ENCODE measurements at regions not wholly inside any gene's neighbourhood (a gene's known extent, or its start where the extent isn't known, plus 50 kb on each side); places are given as distances from the start of the nearest gene placed in this dataset.

GRCh38 chr6:148183776-148184175 is 158.9 kb upstream of the SASH1 start:
- Histone ChIP-seq H3K4me3 (no peak overlapping the region), H3K4me1 (no peaks in the 10 kb centered on the region), H3K4me2 (no peak overlapping the region), H3K9me3 (no peaks in the 10 kb centered on the region), H3K27ac (no peak overlapping the region)
- POLR2A ChIA-PET: no interaction called here
- CTCF ChIA-PET: interaction anchor here (1.2 to 1.4 kb wide), 2 partner anchors 67 to 280 kb away, joined by 3 read pairs; no protein-coding TSS in a partner anchor
- TF ChIP-seq HDAC2 (IDR thresholded peaks at IDR 0.05): no peak
- no peak for TF ChIP-seq ESRRA (IDR thresholded peaks at IDR 0.05; ENCODE audit: borderline replicate concordance, low read length)
- TF ChIP-seq ZFP36 (IDR thresholded peaks at IDR 0.05; ENCODE audit: borderline replicate concordance, partially characterized antibody): no peak
- DNase-seq (ENCODE audit: low read depth in 1 of 2, low spot score in 1 of 2): no peak
- no peak for FAIRE-seq
- ATAC-seq: no peak
- WGBS (ENCODE audit: missing lambda C conversion rate): 10% methylated on average over 2 of the region's 2 CpGs

DNA sequence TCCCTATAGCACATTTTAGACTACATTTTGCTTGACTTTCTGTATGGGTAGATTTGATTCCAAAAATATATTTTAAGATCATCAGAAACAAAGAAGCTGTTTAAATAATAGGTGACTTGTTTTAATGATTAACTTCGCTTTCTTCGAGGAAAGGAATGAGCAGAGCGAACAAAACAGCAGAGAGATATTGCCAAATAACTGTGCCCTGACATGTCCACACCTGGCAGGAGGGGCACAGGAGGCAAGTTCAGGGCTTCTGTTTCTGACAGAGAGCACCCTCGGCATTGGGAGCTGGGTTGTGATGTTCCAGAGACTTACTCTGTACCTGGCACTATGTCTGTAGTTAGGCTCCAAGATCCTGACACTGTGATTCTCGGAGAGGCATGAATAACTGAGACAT is 155.7 kb upstream of the SASH1 start:
- no peak overlapping the region for H3K4me2 ChIP-seq
- 63% methylated on average over 5 of the region's 5 CpGs for WGBS (ENCODE audit: missing lambda C conversion rate)
- H3K4me3 ChIP-seq: no peak overlapping the region
- ATAC-seq (no peak), FAIRE-seq (no peak), DNase-seq (ENCODE audit: low read depth in 1 of 2, low spot score in 1 of 2) (no peak)
- TF ChIP-seq KDM1A (IDR thresholded peaks at IDR 0.05; ENCODE audit: low read depth): no peak
- TF ChIP-seq EP300 (IDR thresholded peaks at IDR 0.05): no peak
- TF ChIP-seq SREBF2 (IDR thresholded peaks at IDR 0.05): no peak
- TF ChIP-seq ZFP36 (IDR thresholded peaks at IDR 0.05; ENCODE audit: borderline replicate concordance, partially characterized antibody): no peak
- TF ChIP-seq KDM5A (IDR thresholded peaks at IDR 0.05): no peak
- no peak for TF ChIP-seq EHMT2 (IDR thresholded peaks at IDR 0.05; ENCODE audit: low read depth)
- TF ChIP-seq, protein P1, sequence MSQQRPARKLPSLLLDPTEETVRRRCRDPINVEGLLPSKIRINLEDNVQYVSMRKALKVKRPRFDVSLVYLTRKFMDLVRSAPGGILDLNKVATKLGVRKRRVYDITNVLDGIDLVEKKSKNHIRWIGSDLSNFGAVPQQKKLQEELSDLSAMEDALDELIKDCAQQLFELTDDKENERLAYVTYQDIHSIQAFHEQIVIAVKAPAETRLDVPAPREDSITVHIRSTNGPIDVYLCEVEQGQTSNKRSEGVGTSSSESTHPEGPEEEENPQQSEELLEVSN (IDR thresholded peaks at IDR 0.05; ENCODE audit: borderline replicate concordance, low read depth): no peak
- TF ChIP-seq POLR2A (IDR thresholded peaks at IDR 0.05; ENCODE audit: low read length): no peak
- TF ChIP-seq CTCF (IDR thresholded peaks at IDR 0.05): no peak
- TF ChIP-seq JUNB (IDR thresholded peaks at IDR 0.05): no peak
- no peak for TF ChIP-seq TP53 (CRISPR knock-in tag; IDR thresholded peaks at IDR 0.05)
- no peak for TF ChIP-seq ZNF302 (CRISPR knock-in tag; IDR thresholded peaks at IDR 0.05)
- no peak for TF ChIP-seq GATA3 (IDR thresholded peaks at IDR 0.05; ENCODE audit: borderline replicate concordance)
- no peak for TF ChIP-seq JUN (IDR thresholded peaks at IDR 0.05)
- TF ChIP-seq RAD21 (conservative IDR thresholded peaks at IDR 0.05 in 1 of 2, IDR thresholded peaks at IDR 0.05 in 1 of 2): no peak
- TF ChIP-seq, protein P2, sequence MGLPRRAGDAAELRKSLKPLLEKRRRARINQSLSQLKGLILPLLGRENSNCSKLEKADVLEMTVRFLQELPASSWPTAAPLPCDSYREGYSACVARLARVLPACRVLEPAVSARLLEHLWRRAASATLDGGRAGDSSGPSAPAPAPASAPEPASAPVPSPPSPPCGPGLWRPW (IDR thresholded peaks at IDR 0.05): no peak
- TF ChIP-seq, protein P3, sequence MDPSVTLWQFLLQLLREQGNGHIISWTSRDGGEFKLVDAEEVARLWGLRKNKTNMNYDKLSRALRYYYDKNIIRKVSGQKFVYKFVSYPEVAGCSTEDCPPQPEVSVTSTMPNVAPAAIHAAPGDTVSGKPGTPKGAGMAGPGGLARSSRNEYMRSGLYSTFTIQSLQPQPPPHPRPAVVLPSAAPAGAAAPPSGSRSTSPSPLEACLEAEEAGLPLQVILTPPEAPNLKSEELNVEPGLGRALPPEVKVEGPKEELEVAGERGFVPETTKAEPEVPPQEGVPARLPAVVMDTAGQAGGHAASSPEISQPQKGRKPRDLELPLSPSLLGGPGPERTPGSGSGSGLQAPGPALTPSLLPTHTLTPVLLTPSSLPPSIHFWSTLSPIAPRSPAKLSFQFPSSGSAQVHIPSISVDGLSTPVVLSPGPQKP (IDR thresholded peaks at IDR 0.05; ENCODE audit: low read depth, low read length): no peak
- TF ChIP-seq HEYL (CRISPR knock-in tag; IDR thresholded peaks at IDR 0.05): no peak
- H3K27ac ChIP-seq: no peak overlapping the region
- CTCF ChIA-PET: interaction anchor here (0.9 to 1.0 kb wide), 2 partner anchors 8 to 9 kb away, joined by 3 to 4 read pairs; no protein-coding TSS in a partner anchor
- H3K4me1 ChIP-seq: no peaks in the 10 kb centered on the region
- POLR2A ChIA-PET: no interaction called here
- no peaks in the 10 kb centered on the region for H3K9me3 ChIP-seq

DNA sequence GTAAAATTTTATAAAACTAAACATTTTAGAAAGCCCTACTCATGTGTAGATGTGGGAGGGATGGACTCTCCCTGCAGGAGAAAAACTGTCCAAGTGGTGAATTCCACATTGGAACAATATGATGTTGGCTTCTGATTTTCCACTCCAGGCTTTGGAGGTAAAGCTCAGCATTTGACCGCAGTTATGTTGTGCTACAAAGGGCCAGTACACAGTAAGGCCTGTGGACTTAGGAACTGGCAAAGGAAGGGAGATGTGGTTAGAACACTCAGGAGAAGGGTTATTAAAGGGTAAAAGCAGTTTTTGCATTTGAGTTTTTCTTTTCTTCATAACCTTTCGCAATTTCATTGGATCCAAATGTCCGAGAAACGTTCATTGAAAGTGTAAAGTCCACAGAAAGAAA is 150.3 kb upstream of the SASH1 start:
- Histone ChIP-seq H3K27ac (no peak overlapping the region), H3K4me1 (no peaks in the 10 kb centered on the region), H3K9me3 (no peaks in the 10 kb centered on the region), H3K4me2 (no peak overlapping the region), H3K4me3 (no peak overlapping the region)
- FAIRE-seq: no peak
- no peak for TF ChIP-seq RFX5 (IDR thresholded peaks at IDR 0.05)
- TF ChIP-seq KDM5A (IDR thresholded peaks at IDR 0.05): no peak
- TF ChIP-seq CBX2 (IDR thresholded peaks at IDR 0.05; ENCODE audit: borderline replicate concordance, low read depth): no peak
- no peak for TF ChIP-seq NFE2L2 (conservative IDR thresholded peaks at IDR 0.05; ENCODE audit: low read length)
- TF ChIP-seq CHD2 (IDR thresholded peaks at IDR 0.05; ENCODE audit: low read length, partially characterized antibody): no peak
- TF ChIP-seq HMGXB4 (CRISPR knock-in tag; IDR thresholded peaks at IDR 0.05; ENCODE audit: borderline replicate concordance): no peak
- no peak for TF ChIP-seq SMC3 (IDR thresholded peaks at IDR 0.05)
- WGBS (ENCODE audit: missing lambda C conversion rate): 93% methylated on average over 4 of the region's 4 CpGs
- POLR2A ChIA-PET: no interaction called here
- no peak for DNase-seq (ENCODE audit: low read depth in 1 of 2, low spot score in 1 of 2)
- CTCF ChIA-PET: interaction anchor here (1.1 to 3.1 kb wide), 2 partner anchors 12 to 27 kb away, joined by 3 to 14 read pairs; no protein-coding TSS in a partner anchor
- ATAC-seq: no peak
